ENCODE measurements at regions not wholly inside any gene's neighbourhood (a gene's known extent, or its start where the extent isn't known, plus 50 kb on each side); places are given as distances from the start of the nearest gene placed in this dataset.

DNA sequence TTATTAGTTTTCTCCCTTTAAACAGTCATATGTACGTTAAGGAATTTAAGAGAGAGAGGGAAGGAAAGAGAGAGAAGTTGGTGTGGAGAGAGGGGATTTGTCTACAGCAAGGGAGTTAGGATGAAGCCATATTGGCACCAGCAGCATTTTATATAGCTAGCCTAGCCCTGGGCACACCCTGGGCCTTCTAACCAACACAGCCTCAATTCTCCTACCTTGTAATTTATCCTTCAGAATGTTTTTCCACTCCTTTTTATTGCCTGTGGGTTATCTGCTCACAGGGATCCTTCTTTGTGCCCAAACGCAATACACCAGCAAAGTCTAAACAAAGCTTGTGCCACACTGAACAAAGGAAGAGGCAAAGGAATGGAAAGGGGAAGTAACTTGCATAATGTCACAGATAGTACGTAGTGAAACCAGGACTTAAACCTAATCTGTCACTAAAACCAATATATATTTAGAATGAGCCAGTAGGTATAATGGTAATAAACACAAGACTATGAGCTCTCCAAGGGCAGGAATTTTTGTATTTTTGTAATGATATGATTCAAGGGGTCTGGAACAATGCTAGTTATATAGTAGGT, 613.8 kb upstream of the TENM4 start:
- TF ChIP-seq, protein P1, sequence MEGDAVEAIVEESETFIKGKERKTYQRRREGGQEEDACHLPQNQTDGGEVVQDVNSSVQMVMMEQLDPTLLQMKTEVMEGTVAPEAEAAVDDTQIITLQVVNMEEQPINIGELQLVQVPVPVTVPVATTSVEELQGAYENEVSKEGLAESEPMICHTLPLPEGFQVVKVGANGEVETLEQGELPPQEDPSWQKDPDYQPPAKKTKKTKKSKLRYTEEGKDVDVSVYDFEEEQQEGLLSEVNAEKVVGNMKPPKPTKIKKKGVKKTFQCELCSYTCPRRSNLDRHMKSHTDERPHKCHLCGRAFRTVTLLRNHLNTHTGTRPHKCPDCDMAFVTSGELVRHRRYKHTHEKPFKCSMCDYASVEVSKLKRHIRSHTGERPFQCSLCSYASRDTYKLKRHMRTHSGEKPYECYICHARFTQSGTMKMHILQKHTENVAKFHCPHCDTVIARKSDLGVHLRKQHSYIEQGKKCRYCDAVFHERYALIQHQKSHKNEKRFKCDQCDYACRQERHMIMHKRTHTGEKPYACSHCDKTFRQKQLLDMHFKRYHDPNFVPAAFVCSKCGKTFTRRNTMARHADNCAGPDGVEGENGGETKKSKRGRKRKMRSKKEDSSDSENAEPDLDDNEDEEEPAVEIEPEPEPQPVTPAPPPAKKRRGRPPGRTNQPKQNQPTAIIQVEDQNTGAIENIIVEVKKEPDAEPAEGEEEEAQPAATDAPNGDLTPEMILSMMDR (IDR thresholded peaks at IDR 0.05) = no peak

DNA sequence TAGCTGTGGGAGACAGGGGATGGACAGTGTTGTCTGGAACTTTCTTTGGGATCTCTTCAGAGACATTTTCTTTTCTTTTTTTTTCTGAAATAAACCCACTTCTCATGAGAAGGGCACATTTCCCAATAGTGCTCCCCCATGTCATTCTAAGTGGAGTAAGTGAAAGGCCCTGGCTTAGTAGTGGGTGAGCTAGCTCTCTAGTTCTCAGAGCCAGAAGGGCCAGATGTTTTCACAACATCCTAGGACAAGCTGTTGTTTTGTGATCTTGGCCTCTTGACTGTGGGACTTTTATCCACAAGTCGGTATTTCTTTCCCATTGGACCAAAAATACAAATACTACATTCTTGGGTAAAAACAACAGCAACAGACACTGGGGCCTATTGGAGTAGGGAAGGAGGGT, 607.7 kb upstream of the TENM4 start:
- TF ChIP-seq, protein P1 (IDR thresholded peaks at IDR 0.05) = no peak

DNA sequence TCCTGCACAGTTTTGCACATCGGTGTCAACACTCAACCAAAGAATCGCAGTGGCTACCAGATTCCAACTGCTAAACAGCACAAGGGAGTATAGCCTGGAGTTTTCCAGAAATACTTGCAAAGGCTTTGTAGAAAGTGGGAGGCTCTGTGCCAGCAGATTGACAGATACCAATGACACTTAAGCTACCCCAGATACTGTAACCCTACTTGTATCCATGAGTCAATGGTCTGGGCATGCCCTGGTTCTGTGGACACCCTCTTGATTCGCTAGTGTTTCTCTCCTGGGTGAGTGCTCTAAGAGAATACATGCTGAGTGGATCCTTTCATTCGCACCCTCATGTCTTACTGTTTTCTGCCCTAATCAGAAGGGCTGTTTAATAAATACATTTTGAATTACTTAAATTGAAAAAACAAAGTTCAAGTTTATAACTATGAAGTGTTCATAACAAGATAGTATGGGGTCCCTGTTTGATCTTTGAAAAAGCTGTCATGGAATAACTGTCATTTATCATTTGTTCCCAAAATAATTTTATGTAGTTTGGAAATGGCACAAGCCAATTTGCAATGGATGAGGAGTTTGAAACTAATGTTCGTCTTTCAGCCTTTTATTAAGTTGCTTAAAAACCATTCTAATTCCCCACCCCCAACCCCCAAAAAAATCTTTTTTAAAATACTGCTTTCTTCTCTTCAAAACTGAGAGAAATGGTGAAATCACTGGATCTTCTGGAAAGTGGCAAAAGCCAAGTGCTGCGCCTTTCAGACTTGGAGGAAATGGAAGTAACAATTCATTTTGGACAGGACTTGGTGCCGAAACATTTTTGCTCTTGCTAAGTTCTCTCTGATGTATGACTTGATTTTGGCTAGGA, 600.5 kb upstream of the TENM4 start:
- TF ChIP-seq, protein P1 (IDR thresholded peaks at IDR 0.05) = no peak

DNA sequence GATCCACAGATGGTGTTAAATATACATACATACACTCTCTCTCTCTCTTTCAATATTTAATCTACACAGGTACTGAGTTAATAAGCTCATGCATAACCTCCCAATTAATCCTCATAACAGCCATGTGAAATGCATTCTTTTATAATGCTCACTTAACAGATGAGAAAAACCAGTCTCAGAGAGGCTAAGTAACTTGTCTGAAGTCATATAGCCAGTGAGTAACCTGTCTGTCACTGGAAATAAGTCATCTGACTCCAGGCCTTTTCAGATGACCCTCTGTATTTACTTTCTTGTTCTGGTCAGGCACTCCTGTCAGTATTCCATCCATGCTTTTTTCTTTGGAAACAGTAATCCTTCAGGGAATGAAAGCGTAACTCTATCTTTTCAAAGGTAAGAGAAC, 594.0 kb upstream of the TENM4 start:
- TF ChIP-seq, protein P1 (IDR thresholded peaks at IDR 0.05) = no peak

DNA sequence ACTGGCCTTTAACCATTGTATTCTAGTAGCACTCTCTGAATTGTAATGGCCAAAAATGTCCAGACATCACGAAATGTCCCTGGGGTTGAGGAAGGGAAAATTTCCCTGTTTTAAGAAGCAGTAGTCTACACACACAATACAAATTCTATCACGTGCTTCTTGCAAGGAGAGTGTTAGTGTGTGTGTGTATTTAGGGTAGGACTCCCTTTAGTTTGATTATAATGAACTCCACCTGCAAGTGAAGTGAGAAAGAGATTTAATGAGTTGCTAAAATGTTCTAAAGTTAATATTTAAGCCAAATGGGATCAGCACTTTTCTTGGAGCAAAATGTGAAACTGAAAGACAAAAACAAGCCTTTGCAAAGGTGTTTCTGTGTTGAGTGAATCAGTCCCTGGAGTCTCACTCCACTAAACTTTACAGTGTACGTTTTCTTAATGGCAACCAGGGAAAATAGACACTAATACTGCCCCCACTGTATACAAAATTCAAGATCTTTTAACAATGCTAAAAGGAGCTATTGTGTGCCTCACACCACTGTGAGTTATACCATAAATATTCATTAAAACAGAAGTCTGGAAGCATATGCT, 590.3 kb upstream of the TENM4 start:
- TF ChIP-seq, protein P1 (IDR thresholded peaks at IDR 0.05) = no peak

DNA sequence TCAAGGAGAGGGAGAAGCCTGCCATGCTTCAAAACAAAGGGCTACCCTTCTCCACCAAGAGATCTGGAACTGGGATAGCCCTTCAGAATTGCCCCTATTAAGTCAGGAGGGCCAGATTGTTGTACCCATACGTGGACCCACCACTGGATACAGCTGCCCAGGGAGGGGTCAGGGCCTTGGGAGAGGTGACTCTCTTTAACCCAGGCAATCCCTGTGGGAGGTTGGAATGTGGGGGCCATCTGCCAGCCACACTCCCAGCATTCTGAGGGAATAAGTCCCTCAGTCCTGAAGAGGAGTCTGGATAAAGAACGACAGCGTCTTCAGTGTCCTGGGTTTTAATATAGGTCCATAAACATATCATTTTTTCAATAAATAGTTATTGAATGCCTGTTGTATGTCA, 588.2 kb upstream of the TENM4 start:
- TF ChIP-seq, protein P1 (IDR thresholded peaks at IDR 0.05) = no peak

DNA sequence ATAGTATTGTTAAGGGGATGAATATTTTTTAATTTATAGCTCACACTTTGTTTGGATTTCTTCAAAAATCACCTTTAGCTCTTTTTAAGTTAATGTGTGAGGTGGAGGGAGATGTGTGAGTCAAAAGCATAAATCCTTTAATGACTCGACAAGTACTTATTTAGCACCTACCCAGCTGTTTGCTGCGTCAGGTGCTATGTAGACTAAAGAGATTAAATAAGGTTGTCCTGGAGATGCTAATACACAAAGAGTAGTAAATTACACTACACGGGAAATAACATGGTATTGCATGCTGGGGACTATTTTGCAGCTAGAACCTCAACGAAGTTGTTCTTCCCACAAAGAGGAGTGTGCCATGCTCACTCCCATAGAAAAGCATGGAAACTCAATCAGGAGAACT, 583.3 kb upstream of the TENM4 start:
- TF ChIP-seq, protein P1 (IDR thresholded peaks at IDR 0.05) = no peak
